ENCODE measurements at regions not wholly inside any gene's neighbourhood (a gene's known extent, or its start where the extent isn't known, plus 50 kb on each side); places are given as distances from the start of the nearest gene placed in this dataset.

DNA sequence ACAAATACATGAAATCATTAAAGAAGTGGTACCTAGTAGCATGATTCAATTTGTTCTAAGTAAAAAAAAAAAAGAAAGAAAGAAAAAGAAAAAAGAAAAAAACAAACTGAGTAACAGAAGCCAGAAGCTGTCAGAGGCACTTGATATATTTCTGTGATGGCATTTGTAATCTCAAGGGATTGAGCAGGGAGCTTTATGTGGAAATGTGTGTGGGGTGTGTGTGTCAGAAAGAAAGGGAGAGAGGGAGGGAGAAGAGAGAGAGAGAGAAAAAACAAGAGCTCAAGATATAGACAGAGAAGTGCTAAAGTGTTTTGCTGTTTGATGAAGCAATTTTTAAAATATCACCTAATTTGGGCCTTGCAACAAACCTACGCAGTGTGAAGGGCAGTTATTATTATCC lies 357.6 kb upstream of the PCDH15 start:
- H3K9me3 Mint-ChIP-seq (ENCODE audit: unreplicated experiment) = no peaks in the 10 kb centered on the region
- Histone ChIP-seq H3K4me1 (ENCODE audit: insufficient read depth, low read length) (no peaks in the 10 kb centered on the region), H4K20me1 (ENCODE audit: insufficient read depth, low read length) (no peaks in the 10 kb centered on the region), H3K4me2 (ENCODE audit: low read length) (no peak overlapping the region), H2AFZ (ENCODE audit: low read depth, low read length) (no peak overlapping the region), H3K4me3 (ENCODE audit: insufficient read depth, low read depth, low read length) (no peak overlapping the region), H3K27me3 (ENCODE audit: insufficient read depth, low read length) (no peaks in the 10 kb centered on the region), H3K36me3 (ENCODE audit: insufficient read depth, low read length) (no peaks in the 10 kb centered on the region), H3K27ac (ENCODE audit: low read depth, low read length) (no peak overlapping the region), H3K9me3 (ENCODE audit: insufficient read depth, low read depth, low read length) (no peaks in the 10 kb centered on the region), H3K9ac (ENCODE audit: low read length) (no peak overlapping the region), H3K79me2 (ENCODE audit: insufficient read depth, low read length) (no peaks in the 10 kb centered on the region)
- no peaks in the 10 kb centered on the region for H3K36me3 Mint-ChIP-seq (ENCODE audit: low read depth, unreplicated experiment)
- no peak for FAIRE-seq
- peaks cover 4% of the 10 kb centered on the region for H3K4me1 Mint-ChIP-seq (ENCODE audit: low read depth, unreplicated experiment)
- H3K27me3 Mint-ChIP-seq (ENCODE audit: low read depth, unreplicated experiment) = no peaks in the 10 kb centered on the region
- H3K27ac Mint-ChIP-seq (ENCODE audit: unreplicated experiment) = no peak overlapping the region
- no peak for DNase-seq (ENCODE audit: low read depth)
- TF ChIP-seq CTCF (IDR thresholded peaks at IDR 0.05; ENCODE audit: insufficient read depth, low read depth, low read length) (no peak), EZH2 (IDR thresholded peaks at IDR 0.05; ENCODE audit: insufficient read depth, low read length) (no peak)
- no peak overlapping the region for H3K4me3 Mint-ChIP-seq (ENCODE audit: unreplicated experiment)

DNA sequence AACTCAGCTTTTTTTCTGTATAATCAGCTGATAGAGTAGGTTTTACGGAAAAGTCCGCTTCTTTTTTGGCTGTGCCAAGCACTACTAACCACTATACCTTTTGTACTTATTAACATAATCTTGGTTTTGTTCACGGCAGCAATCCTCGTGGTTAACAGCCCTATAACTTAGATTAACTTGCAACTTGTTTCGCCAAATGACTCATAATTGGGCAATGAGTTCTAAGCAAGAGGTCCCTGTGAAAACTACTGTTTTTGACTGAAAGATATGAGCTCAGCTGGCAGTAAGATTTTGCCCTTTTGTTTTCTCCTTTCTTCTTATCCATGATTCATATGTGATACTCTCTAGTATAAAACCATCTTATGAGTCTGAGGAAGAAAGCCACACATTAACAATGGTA lies 345.0 kb upstream of the PCDH15 start:
- Histone ChIP-seq H4K20me1 (ENCODE audit: insufficient read depth, low read length) (no peaks in the 10 kb centered on the region), H3K4me3 (ENCODE audit: insufficient read depth, low read depth, low read length) (no peak overlapping the region), H3K27me3 (ENCODE audit: insufficient read depth, low read length) (no peaks in the 10 kb centered on the region), H3K36me3 (ENCODE audit: insufficient read depth, low read length) (no peaks in the 10 kb centered on the region), H3K27ac (ENCODE audit: low read depth, low read length) (no peak overlapping the region), H3K4me2 (ENCODE audit: low read length) (peak overlapping the region; percentile 37), H2AFZ (ENCODE audit: low read depth, low read length) (no peak overlapping the region), H3K9me3 (ENCODE audit: insufficient read depth, low read depth, low read length) (no peaks in the 10 kb centered on the region), H3K79me2 (ENCODE audit: insufficient read depth, low read length) (no peaks in the 10 kb centered on the region), H3K4me1 (ENCODE audit: insufficient read depth, low read length) (no peaks in the 10 kb centered on the region), H3K9ac (ENCODE audit: low read length) (no peak overlapping the region)
- peak; percentile 78 for DNase-seq (ENCODE audit: low read depth)
- no peak for TF ChIP-seq EZH2 (IDR thresholded peaks at IDR 0.05; ENCODE audit: insufficient read depth, low read length)
- TF ChIP-seq CTCF (IDR thresholded peaks at IDR 0.05; ENCODE audit: insufficient read depth, low read depth, low read length) = no peak
- Mint-ChIP-seq H3K4me1 (ENCODE audit: low read depth, unreplicated experiment) (peaks cover 15% of the 10 kb centered on the region), H3K36me3 (ENCODE audit: low read depth, unreplicated experiment) (no peaks in the 10 kb centered on the region), H3K27ac (ENCODE audit: unreplicated experiment) (peak overlapping the region; percentile 50), H3K27me3 (ENCODE audit: low read depth, unreplicated experiment) (no peaks in the 10 kb centered on the region), H3K9me3 (ENCODE audit: unreplicated experiment) (no peaks in the 10 kb centered on the region), H3K4me3 (ENCODE audit: unreplicated experiment) (no peak overlapping the region)
- FAIRE-seq = no peak

DNA sequence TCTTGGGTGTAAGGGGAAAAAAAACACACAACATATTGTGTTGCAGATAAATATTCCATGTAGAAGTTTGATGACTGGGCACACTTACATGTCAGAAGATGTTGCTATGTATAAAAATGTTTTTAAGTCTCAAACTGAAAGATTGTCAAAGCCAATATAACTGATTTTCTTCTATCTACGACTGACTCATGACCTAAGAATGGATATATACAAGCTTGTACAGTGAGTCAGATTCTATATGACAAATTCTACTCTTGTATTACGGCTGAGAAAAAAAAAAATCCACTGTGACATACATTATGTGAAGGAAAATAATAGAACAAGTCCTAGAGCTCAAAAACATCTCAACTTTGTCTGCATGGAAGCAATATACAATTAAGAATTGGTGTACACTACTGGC lies 343.0 kb upstream of the PCDH15 start:
- Histone ChIP-seq H3K27me3 (ENCODE audit: insufficient read depth, low read length) (no peaks in the 10 kb centered on the region), H2AFZ (ENCODE audit: low read depth, low read length) (no peak overlapping the region), H3K4me1 (ENCODE audit: insufficient read depth, low read length) (no peaks in the 10 kb centered on the region), H3K9me3 (ENCODE audit: insufficient read depth, low read depth, low read length) (no peaks in the 10 kb centered on the region), H3K79me2 (ENCODE audit: insufficient read depth, low read length) (no peaks in the 10 kb centered on the region), H3K27ac (ENCODE audit: low read depth, low read length) (no peak overlapping the region), H3K36me3 (ENCODE audit: insufficient read depth, low read length) (no peaks in the 10 kb centered on the region), H3K4me2 (ENCODE audit: low read length) (no peak overlapping the region), H4K20me1 (ENCODE audit: insufficient read depth, low read length) (no peaks in the 10 kb centered on the region), H3K9ac (ENCODE audit: low read length) (no peak overlapping the region), H3K4me3 (ENCODE audit: insufficient read depth, low read depth, low read length) (no peak overlapping the region)
- Mint-ChIP-seq H3K4me1 (ENCODE audit: low read depth, unreplicated experiment) (peaks cover 15% of the 10 kb centered on the region), H3K4me3 (ENCODE audit: unreplicated experiment) (no peak overlapping the region), H3K27me3 (ENCODE audit: low read depth, unreplicated experiment) (no peaks in the 10 kb centered on the region), H3K9me3 (ENCODE audit: unreplicated experiment) (no peaks in the 10 kb centered on the region), H3K36me3 (ENCODE audit: low read depth, unreplicated experiment) (no peaks in the 10 kb centered on the region), H3K27ac (ENCODE audit: unreplicated experiment) (peak overlapping the region; percentile 77)
- FAIRE-seq (no peak), DNase-seq (ENCODE audit: low read depth) (peak; percentile 6)
- TF ChIP-seq CTCF (IDR thresholded peaks at IDR 0.05; ENCODE audit: insufficient read depth, low read depth, low read length) = no peak

Measured in astrocyte (in vitro differentiated cells and primary cell).